KOPT-K1 (cell line): ENCODE measurements at regions not wholly inside any gene's neighbourhood (a gene's known extent, or its start where the extent isn't known, plus 50 kb on each side); places are given as distances from the start of the nearest gene placed in this dataset.
"Not testable (repeated sequence)": the region's sequence is repeated elsewhere in the genome, so short reads cannot be mapped to it uniquely, and the experiment has no call there.

Experiments
- H3K27ac ChIP-seq: fragments of 200-600 bp; sonication (generic); 2 replicates; pipeline ENCODE4 v1.5.1; 2016; ENCODE audit warnings: antibody characterized with exemption, mild to moderate bottlenecking, low read depth, low read length; ENCODE audit not compliant: poor library complexity, severe bottlenecking
- H3K36me3 ChIP-seq: fragments of 200-600 bp; sonication (generic); 2 replicates; pipeline ENCODE4 v1.5.1; 2017; ENCODE audit warnings: antibody characterized with exemption, mild to moderate bottlenecking, low read length, moderate library complexity; ENCODE audit not compliant: insufficient read depth
- H3K9me3 ChIP-seq: fragments of 200-600 bp; sonication (generic); 2 replicates; pipeline ENCODE4 v1.5.1; 2017; ENCODE audit warnings: antibody characterized with exemption, low read length, mild to moderate bottlenecking; ENCODE audit not compliant: insufficient read depth, poor library complexity, severe bottlenecking

DNA sequence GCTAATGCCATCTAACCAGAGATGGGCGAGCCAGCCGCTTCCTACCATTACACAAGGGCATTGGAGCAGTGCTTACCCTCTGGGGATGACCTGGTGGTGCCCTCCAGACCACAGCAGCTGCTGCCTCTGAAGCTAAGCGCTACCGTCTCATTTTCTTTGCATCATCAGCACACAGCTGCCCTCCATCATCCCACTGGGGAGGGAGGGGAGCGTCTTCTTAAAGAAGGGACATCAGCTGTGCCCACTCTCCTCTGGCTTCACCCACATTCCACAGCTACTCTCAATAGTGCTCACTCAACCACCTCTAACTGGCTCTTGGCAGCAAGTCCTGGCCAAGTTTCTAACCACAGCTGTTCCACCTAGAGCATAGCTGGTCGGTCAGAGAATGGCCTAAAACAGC lies 503.4 kb downstream of the NFIB start:
- Histone ChIP-seq H3K9me3 (no peaks in the 10 kb centered on the region), H3K36me3 (no peaks in the 10 kb centered on the region), H3K27ac (no peak overlapping the region)

DNA sequence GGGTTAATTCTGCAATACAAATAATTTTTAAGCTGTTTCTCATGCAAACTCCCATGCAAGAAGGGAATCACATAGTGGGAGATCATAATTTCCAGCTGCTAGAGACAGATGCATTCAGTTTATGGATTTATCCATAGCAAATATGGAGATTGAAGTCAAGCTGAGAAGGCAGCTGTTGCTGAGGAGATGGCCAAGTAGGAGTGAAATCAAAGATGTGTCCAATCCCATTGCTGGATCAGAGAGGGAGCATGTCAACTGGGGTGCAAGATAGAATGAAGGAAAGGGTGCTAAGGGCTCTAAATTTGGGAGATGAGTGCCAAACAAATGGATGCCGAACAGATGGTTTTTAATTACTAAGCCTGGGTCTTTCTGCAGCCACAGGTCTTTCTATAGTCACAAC lies 504.5 kb downstream of the NFIB start:
- Histone ChIP-seq H3K9me3 (no peaks in the 10 kb centered on the region), H3K36me3 (no peaks in the 10 kb centered on the region), H3K27ac (no peak overlapping the region)

DNA sequence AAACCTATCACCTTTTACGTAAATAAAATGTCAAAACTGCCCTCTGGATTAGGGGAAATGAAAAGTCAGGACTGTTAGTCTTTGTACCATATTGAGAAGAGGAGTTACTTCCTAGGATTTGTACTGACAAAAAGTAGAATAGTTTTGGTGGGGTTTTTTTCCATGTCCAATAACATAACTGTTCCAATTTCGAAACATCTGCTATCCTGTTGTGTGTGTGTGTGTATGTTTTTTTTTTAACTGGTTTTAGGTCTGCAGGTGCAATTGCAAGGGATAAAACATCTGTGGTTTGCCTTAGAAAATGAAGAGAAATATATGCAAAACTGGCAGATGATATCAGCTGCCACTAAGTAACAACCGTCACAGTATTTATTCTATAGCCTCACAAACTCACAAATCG lies 506.8 kb downstream of the NFIB start:
- Histone ChIP-seq H3K27ac (no peak overlapping the region), H3K36me3 (no peaks in the 10 kb centered on the region), H3K9me3 (no peaks in the 10 kb centered on the region)

DNA sequence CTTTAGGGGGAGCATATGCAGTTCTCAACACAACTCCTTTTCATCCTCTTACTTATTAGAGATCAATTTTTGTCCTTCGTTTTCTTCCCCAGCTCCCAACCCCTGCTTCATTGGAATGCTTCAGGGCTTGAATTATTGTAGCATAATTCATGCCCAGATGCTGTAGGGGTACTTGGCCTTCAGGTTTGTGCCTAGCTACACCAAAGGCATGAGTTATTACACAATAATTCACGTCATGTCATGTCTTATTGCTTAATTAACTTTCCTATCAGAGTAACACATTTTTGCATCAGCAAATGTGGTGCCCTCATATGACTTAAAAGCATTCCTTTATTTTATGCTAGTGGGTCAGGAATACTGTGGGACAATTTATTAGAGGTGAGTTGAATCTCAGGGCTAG lies 507.2 kb downstream of the NFIB start:
- Histone ChIP-seq H3K27ac (no peak overlapping the region), H3K9me3 (no peaks in the 10 kb centered on the region), H3K36me3 (no peaks in the 10 kb centered on the region)

DNA sequence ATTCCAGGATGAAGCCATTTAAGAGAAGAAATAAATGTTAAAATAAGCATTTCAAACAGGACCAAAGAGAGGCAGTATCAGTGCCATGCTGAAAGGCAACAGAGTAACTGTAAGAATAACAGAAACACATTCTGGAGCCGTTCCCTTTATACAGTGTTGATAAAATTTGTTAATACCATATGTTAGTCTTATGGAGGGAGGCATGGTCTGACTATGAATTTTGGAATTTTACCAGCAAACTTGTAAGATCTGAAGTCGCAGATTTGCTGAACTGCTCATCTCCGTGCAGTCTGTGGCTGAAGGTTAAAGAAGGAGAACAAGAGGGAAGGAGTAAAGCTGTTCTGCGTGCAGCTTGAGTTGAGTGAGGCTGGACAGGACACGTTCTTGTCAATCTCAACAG lies 508.4 kb downstream of the NFIB start:
- Histone ChIP-seq H3K9me3 (no peaks in the 10 kb centered on the region), H3K27ac (no peak overlapping the region), H3K36me3 (no peaks in the 10 kb centered on the region)

DNA sequence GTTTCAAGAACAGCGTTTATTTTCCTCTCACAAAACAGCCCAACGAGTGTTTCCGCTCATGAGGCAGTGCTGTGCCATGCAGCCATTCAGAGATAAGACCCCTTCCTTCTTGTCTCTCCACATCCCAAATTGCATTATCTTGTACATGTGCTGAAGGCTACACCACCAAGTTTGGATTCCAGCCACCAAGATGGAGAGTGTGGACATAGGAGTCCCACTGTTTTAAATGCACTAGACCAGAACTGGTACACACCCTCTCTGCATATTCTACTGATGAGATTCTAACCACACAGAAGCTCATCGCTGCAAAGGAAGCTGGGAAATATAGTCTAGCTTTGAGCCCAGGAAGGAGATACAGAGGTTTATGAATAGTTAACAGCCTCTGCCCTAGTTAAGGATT lies 509.4 kb downstream of the NFIB start:
- Histone ChIP-seq H3K9me3 (no peaks in the 10 kb centered on the region), H3K27ac (no peak overlapping the region), H3K36me3 (no peaks in the 10 kb centered on the region)

DNA sequence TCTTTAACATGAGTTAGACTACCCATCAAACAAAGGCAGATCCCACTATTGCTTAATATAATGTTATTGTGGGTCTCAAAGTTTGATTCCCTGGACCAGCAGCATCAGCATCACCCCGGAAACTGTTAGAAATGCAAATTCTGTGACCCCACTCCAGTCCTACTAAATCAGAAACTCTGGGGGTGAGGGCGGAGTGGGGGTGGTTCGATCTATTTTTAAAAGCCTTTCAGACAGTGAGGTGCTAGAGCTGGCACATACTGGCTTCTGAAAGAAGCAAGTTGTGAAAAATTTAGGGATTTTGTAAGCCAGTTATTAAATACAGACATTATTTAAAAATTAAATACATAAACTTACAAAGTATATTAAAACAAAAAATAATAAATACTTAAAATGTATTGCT lies 513.2 kb downstream of the NFIB start:
- Histone ChIP-seq H3K36me3 (no peaks in the 10 kb centered on the region), H3K27ac (no peak overlapping the region), H3K9me3 (no peaks in the 10 kb centered on the region)

DNA sequence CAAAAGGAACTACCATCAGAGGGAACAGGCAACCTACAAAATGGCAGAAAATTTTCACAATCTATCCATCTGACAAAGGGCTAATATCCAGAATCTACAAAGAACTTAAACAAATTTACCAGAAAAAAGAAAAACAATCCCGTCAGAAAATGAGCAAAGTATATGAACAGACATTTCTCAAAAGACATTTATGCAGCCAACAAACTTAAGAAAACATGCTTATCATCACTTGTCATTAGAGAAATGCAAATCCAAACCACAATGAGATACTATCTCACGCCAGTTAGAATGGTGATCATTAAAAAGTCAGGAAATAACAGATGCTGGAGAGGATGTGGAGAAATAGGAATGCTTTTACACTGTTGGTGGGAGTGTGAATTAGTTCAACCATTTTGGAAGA lies 516.2 kb downstream of the NFIB start:
- H3K27ac ChIP-seq, H3K9me3 ChIP-seq, H3K36me3 ChIP-seq: not testable (repeated sequence)

DNA sequence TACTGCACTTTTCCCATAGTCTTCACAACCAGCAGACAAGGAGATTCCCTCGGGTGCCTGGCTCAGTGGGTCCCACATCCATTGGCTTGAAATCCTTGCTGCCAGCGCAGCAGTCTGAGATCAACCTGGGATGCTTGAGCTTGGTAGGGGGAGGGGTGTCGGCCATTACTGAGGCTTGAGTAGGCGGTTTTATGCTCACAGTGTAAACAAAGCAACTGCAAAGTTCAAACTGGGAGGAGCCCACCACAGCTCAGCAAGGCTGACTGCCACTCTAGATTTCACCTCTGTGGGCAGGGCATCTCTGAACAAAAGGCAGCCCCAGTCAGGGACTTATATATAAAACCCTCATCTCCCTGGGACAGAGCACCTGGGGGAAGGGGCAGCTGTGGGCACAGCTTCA lies 512.3 kb upstream of the MPDZ start:
- no peaks in the 10 kb centered on the region for H3K36me3 ChIP-seq
- H3K27ac ChIP-seq: no peak overlapping the region
- H3K9me3 ChIP-seq: no peaks in the 10 kb centered on the region

DNA sequence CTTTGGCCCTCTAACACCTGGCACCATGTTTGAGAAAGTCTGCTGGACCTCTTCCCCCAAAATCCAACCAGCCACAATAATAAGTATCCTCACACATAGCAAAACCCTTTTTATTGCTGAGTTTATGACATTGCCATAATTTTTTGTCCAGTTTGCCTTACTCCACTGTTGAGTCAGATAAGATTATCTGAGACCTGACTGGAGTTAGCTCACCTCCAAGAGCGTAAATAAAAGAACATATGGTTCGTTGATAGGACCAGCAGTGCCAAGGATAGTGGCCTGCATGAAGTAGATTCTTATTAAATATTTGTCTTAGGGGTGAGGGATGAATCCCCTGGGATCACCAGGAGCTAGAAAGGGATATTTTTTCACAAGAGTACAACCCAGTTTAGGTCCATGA lies 510.6 kb upstream of the MPDZ start:
- Histone ChIP-seq H3K36me3 (no peaks in the 10 kb centered on the region), H3K27ac (no peak overlapping the region), H3K9me3 (no peaks in the 10 kb centered on the region)

DNA sequence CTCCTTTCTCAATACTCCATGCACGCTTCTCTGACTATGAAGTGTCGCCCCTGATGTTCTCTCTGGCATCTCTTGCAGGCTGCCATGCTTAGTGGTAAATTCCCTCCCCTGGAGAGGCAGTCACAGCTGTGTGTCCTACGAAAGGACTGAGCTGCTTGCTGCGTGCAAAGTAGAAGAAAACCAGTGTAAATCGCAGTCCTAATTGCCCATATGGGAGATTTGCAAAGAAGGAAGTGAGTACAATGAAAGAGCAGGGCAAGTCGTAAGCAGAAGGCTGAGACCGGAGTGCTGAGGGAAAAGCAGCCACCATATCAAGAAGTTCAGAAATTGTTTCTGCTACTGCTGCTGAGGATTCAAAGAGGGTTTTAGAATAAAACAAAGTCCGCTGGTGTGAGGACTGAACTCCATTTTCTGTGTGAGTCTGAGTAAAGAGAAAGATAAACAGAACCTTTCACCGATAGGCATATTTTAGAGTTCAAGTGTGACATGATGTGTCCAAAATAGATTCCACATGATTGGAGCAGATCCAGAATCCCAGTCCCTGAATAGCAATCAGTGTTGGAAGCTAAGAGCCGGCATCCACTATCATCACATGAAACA lies 507.8 kb upstream of the MPDZ start:
- Histone ChIP-seq H3K36me3 (no peaks in the 10 kb centered on the region), H3K27ac (no peak overlapping the region), H3K9me3 (no peaks in the 10 kb centered on the region)

DNA sequence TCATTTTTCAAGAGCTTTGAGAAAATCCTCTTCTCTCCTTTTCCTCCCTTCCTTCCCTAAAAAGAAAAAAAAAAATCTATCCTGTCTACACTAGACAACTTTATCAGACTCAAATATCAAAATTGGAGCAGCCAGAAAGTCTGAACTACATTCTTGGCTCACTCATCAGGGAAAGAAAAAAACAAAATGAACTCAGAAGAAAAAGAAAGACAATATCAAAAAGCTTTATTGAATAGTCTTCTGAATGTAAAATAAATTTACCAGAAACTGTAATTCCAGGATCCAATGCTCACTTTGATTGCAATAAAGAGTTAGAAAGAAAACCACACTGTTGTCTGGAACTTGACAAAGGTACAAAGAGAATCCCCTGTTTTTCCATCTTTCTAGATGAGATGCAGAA lies 507.2 kb upstream of the MPDZ start:
- H3K36me3 ChIP-seq: no peaks in the 10 kb centered on the region
- no peak overlapping the region for H3K27ac ChIP-seq
- H3K9me3 ChIP-seq: no peaks in the 10 kb centered on the region

DNA sequence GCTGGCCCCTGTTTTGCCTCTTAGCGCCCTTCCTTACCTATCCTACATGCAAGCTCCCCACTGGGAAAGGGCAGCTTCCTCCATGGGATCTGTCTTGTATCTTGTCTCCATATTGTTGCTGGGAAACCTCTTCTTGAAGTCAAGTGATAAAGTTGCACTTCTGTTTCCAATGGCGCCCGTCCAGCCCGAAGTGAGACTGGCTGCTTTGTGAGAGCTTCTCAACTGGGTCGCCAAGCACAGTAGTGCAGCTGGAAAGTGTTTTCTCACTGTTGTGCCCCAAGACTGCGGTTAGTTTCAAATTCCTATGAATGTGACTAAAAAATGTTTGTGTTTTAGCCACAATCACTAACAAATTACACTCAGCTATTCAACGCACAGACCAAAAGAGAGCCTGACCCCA lies 506.6 kb upstream of the MPDZ start:
- Histone ChIP-seq H3K27ac (no peak overlapping the region), H3K36me3 (no peaks in the 10 kb centered on the region), H3K9me3 (no peaks in the 10 kb centered on the region)

DNA sequence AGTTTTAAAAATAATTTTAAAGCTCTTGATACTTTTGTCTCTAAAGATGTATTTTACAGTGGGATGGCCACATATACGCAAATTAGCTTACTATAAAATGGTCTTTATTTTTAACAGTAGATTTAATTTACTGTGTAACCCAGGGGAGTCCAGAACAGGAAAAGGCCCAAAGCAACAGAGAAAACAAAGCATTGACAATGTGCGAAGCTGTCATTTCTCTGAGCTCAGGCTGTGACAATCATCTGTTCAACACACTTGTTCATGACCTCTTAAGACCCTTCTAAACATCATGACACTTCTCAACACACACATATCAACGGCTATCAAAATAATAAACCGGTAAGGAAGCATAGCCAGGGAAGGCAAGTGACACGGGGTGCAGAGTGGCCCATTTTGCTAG lies 499.6 kb upstream of the MPDZ start:
- Histone ChIP-seq H3K27ac (no peak overlapping the region), H3K9me3 (no peaks in the 10 kb centered on the region), H3K36me3 (no peaks in the 10 kb centered on the region)

DNA sequence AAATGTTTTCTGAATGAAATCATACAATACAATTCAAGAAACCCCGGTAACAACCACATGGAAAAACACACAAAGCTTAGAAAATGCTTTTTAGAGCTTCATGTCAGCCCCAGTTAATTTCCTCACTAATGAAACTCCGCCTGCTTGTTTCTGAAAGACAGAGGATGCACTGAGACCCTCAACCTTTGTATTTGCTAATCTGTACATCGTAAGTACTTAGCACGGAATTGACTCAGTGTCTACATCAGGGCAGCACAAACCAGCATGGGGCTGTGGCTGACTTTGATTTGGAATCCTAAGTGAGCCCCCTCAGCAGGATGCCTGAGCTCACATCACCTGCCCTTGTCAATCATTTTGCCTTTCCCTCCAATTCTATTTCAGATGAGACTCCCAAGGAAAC lies 499.1 kb upstream of the MPDZ start:
- no peaks in the 10 kb centered on the region for H3K36me3 ChIP-seq
- no peaks in the 10 kb centered on the region for H3K9me3 ChIP-seq
- H3K27ac ChIP-seq: no peak overlapping the region

DNA sequence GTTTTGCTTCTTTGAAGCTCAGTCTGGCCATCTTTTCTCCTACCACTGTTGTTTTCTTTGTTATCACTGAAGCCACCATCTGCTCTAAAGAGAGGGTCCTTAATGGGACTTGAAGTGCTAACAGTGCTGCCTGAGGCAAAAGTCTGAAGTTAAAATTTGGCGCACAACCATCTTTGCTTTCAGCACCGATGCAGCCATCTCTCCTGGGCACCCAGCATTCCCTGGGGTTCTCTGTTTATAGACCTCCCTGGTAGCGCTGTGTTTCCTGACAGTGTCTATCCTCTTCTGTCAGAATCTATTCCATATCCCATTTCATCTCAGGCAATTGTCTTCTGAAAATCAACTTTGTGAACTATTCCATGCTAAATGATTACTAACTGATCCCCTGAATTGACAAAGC lies 491.5 kb upstream of the MPDZ start:
- Histone ChIP-seq H3K9me3 (no peaks in the 10 kb centered on the region), H3K27ac (no peak overlapping the region), H3K36me3 (no peaks in the 10 kb centered on the region)

DNA sequence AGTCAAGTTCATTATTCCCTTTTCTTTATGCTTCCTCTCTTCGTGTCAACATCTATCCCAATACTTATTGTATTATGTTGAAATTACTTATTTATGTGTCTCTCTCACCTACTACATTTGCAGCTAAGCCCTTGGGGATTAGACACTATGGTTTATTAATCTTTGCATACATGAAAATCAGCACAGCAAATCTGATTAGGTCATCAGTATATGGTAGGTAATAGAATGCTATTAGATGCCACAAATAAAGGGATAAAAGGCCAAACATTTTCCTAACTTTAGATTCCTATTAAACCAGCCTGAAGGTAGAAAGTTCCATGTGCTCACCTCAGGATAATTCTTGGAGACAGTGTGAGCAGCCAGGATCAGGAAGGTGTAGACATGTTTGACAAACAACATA lies 490.1 kb upstream of the MPDZ start:
- Histone ChIP-seq H3K36me3 (no peaks in the 10 kb centered on the region), H3K9me3 (no peaks in the 10 kb centered on the region), H3K27ac (no peak overlapping the region)
